Tibial artery (tissue), 4 donors: ENCODE measurements at regions not wholly inside any gene's neighbourhood (a gene's known extent, or its start where the extent isn't known, plus 50 kb on each side); places are given as distances from the start of the nearest gene placed in this dataset.

ENCODE experiments used
- DNase-seq, 2 donors: peaks; one replicate each; pipeline ENCODE4 v3.0.0-alpha.2; 2019
- H3K27ac ChIP-seq, 2 donors: fragments of 200-600 bp; sonication (generic) in 1 of 2; 1 replicate in 1 of 2; 2 replicates in 1 of 2; pipeline ENCODE4 v1.5.1; 2018 to 2019; ENCODE audit warnings: mild to moderate bottlenecking in 1 of 2
- H3K27me3 ChIP-seq, 2 donors: fragments of 200-600 bp; sonication (generic) in 1 of 2; one replicate each; pipeline versions ENCODE4 v1.5.1 to v1.6.0; 2016 to 2019
- H3K36me3 ChIP-seq, 3 donors: fragments of 200-600 bp; sonication (generic) in 2 of 3; one replicate each; pipeline ENCODE4 v1.5.1; 2016 to 2019; ENCODE audit warnings: mild to moderate bottlenecking in 2 of 3
- H3K4me1 ChIP-seq, 4 donors: fragments of 200-600 bp; sonication (generic) in 2 of 4; 1 replicate in 3 of 4; 2 replicates in 1 of 4; pipeline ENCODE4 v1.5.1; 2016 to 2019
- H3K4me3 ChIP-seq, 2 donors: fragments of 200-600 bp; sonication (generic) in 1 of 2; 1 replicate in 1 of 2; 2 replicates in 1 of 2; pipeline ENCODE4 v1.5.1; 2018 to 2019; ENCODE audit warnings: mild to moderate bottlenecking in 2 of 2
- H3K9me3 ChIP-seq, 3 donors: fragments of 200-600 bp; sonication (generic) in 1 of 3; one replicate each; pipeline ENCODE4 v1.5.1; 2016 to 2019
- CTCF ChIP-seq, 2 experiments: fragments of 200-600 bp in 1 of 2; fragments of 450-650 bp in 1 of 2; IDR thresholded peaks; one replicate each; pipeline ENCODE4 v1.5.1; 2017 to 2019; ENCODE audit warnings: antibody characterized with exemption in 2 of 2, mild to moderate bottlenecking in 1 of 2, moderate library complexity in 1 of 2
- intact Hi-C: fragments of 100-400 bp; cut with DNase I; formaldehyde crosslinking; loops from one replicate; pipeline ENCODE4 v1.15.0; 2023; ENCODE audit warnings: low total_unique reads

GRCh38 chr4:11525085-11525484 lies 96.4 kb upstream of the HS3ST1 start:
- H3K36me3 ChIP-seq: no peaks in the 10 kb centered on the region
- H3K4me1 ChIP-seq: no peaks in the 10 kb centered on the region
- TF ChIP-seq CTCF (IDR thresholded peaks at IDR 0.05): no peak
- intact Hi-C loops: no loop called here
- peaks cover 0 to 2% (median 0%) of the 10 kb centered on the region in 3 donors for H3K9me3 ChIP-seq
- no peaks in the 10 kb centered on the region for H3K27me3 ChIP-seq
- DNase-seq: no peak
- no peak overlapping the region for H3K27ac ChIP-seq
- H3K4me3 ChIP-seq: no peak overlapping the region

GRCh38 chr4:11518754-11519153 lies 90.1 kb upstream of the HS3ST1 start:
- DNase-seq: no peak
- no peaks in the 10 kb centered on the region for H3K27me3 ChIP-seq
- H3K9me3 ChIP-seq: no peaks in the 10 kb centered on the region
- intact Hi-C loops: no loop called here
- no peak overlapping the region for H3K4me3 ChIP-seq
- no peaks in the 10 kb centered on the region for H3K36me3 ChIP-seq
- H3K27ac ChIP-seq: no peak overlapping the region
- TF ChIP-seq CTCF (IDR thresholded peaks at IDR 0.05): no peak
- no peaks in the 10 kb centered on the region for H3K4me1 ChIP-seq

- no peak overlapping the region for H3K27ac ChIP-seq
- no peak overlapping the region for H3K4me3 ChIP-seq
- H3K27me3 ChIP-seq: peaks cover 0 to 4% of the 10 kb centered on the region in 2 donors
- H3K36me3 ChIP-seq: no peaks in the 10 kb centered on the region
- intact Hi-C loops: no loop called here
- H3K9me3 ChIP-seq: no peaks in the 10 kb centered on the region
- DNase-seq: no peak
- no peaks in the 10 kb centered on the region for H3K4me1 ChIP-seq
- no peak for TF ChIP-seq CTCF (IDR thresholded peaks at IDR 0.05)
These were observed 86.2 kb upstream of the HS3ST1 start for GRCh38 chr4:11514779-11515419.

GRCh38 chr4:11514003-11514402 lies 85.3 kb upstream of the HS3ST1 start:
- no peak for DNase-seq
- H3K9me3 ChIP-seq: no peaks in the 10 kb centered on the region
- no peak overlapping the region for H3K4me3 ChIP-seq
- H3K4me1 ChIP-seq: no peaks in the 10 kb centered on the region
- H3K27me3 ChIP-seq: peaks cover 0 to 4% of the 10 kb centered on the region in 2 donors
- H3K27ac ChIP-seq: no peak overlapping the region
- intact Hi-C loops: no loop called here
- H3K36me3 ChIP-seq: no peaks in the 10 kb centered on the region
- no peak for TF ChIP-seq CTCF (IDR thresholded peaks at IDR 0.05)

- no peak for TF ChIP-seq CTCF (IDR thresholded peaks at IDR 0.05)
- Histone ChIP-seq H3K4me1 (no peaks in the 10 kb centered on the region), H3K27ac (no peak overlapping the region), H3K27me3 (peaks cover 0 to 4% of the 10 kb centered on the region in 2 donors), H3K36me3 (no peaks in the 10 kb centered on the region), H3K9me3 (no peaks in the 10 kb centered on the region), H3K4me3 (no peak overlapping the region)
- no peak for DNase-seq
- intact Hi-C loops: no loop called here
These were observed 84.2 kb upstream of the HS3ST1 start for GRCh38 chr4:11512871-11513270.

- intact Hi-C loops: no loop called here
- H3K4me1 ChIP-seq: no peaks in the 10 kb centered on the region
- peaks cover 0 to 4% of the 10 kb centered on the region in 2 donors for H3K27me3 ChIP-seq
- DNase-seq: no peak
- no peaks in the 10 kb centered on the region for H3K9me3 ChIP-seq
- H3K4me3 ChIP-seq: no peak overlapping the region
- TF ChIP-seq CTCF (IDR thresholded peaks at IDR 0.05): no peak
- H3K27ac ChIP-seq: no peak overlapping the region
- H3K36me3 ChIP-seq: no peaks in the 10 kb centered on the region
These were observed 82.6 kb upstream of the HS3ST1 start for GRCh38 chr4:11511321-11511720.
